Fibroblast of pulmonary artery (primary cell): ENCODE measurements at regions not wholly inside any gene's neighbourhood (a gene's known extent, or its start where the extent isn't known, plus 50 kb on each side); places are given as distances from the start of the nearest gene placed in this dataset.
"Not testable (repeated sequence)": the region's sequence is repeated elsewhere in the genome, so short reads cannot be mapped to it uniquely, and the experiment has no call there.

Source experiments
- DNase-seq: peaks from one replicate; pipeline ENCODE4 v3.0.0-alpha.2; 2010; ENCODE audit warnings: low read depth
- H3K4me3 ChIP-seq: replicated peaks from 2 replicates; pipeline ENCODE4 v1.5.1; 2011; ENCODE audit warnings: low read depth, mild to moderate bottlenecking, control low read depth, low read length, moderate library complexity
- TF ChIP-seq, protein P1 (sequence below): IDR thresholded peaks from 2 replicates; pipeline ENCODE4 v1.5.1; 2011; ENCODE audit warnings: mild to moderate bottlenecking, control low read depth, low read length, inconsistent platforms; ENCODE audit errors: missing control alignments

DNA sequence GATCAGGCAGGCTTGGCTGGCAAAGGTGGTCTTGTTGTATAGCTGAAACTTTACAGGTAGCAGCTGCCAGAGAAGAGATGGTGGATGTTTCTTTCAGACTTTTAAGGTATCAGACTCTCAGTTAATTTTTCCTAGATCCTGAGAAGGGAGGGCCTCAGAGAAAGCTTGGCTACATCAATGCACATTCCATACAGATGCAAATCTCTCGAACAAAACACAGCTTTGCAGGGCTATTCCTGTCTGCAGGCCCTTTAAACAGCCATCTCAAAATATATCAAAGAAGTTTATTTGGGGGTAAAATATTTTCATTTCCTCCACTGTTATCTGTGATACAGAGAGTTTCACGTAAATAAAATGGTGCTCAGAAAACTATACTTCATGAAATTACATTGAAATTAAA is 1584.4 kb downstream of the EFNA5 start:
- no peak for DNase-seq
- no peak overlapping the region for H3K4me3 ChIP-seq
- TF ChIP-seq, protein P1, sequence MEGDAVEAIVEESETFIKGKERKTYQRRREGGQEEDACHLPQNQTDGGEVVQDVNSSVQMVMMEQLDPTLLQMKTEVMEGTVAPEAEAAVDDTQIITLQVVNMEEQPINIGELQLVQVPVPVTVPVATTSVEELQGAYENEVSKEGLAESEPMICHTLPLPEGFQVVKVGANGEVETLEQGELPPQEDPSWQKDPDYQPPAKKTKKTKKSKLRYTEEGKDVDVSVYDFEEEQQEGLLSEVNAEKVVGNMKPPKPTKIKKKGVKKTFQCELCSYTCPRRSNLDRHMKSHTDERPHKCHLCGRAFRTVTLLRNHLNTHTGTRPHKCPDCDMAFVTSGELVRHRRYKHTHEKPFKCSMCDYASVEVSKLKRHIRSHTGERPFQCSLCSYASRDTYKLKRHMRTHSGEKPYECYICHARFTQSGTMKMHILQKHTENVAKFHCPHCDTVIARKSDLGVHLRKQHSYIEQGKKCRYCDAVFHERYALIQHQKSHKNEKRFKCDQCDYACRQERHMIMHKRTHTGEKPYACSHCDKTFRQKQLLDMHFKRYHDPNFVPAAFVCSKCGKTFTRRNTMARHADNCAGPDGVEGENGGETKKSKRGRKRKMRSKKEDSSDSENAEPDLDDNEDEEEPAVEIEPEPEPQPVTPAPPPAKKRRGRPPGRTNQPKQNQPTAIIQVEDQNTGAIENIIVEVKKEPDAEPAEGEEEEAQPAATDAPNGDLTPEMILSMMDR = no peak

DNA sequence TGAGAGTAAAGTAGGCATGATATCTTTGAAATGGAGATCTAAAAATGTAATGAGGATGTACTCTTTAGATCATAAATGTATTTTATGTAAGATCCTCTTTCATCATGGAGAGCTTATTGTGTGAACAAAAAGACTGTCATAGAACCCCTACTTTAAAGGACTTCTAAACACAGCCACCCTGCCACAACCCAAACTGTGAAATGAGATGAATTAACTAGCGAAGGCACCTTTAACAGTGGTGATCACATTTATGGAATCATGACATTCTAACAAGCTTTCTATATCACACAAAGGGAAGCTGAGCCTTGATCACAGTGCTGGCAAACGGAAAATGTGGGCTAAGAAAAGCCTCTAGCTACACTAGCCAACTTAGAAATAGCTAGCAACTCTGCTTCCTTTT is 1585.2 kb downstream of the EFNA5 start:
- H3K4me3 ChIP-seq = no peak overlapping the region
- no peak for DNase-seq
- TF ChIP-seq, protein P1 = no peak

DNA sequence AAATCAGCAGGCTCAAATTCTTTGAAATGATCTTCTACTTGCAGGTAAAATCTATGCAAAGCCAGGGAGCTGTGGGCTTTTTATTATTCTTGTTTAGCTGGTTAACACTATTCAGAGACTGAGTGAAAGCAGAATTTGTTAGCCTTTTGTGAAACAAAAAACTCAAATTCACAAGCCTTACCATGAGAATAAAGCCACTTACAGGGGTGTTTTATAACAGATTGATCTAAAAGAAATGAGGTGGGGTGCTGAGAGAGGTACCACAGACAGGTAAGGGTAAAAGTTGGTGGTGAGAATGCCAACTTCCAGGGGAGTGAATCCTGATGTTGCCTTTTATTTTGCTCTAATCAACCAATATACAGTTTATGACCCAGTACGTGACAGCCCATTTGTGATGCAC is 1585.6 kb downstream of the EFNA5 start:
- no peak for DNase-seq
- no peak overlapping the region for H3K4me3 ChIP-seq

DNA sequence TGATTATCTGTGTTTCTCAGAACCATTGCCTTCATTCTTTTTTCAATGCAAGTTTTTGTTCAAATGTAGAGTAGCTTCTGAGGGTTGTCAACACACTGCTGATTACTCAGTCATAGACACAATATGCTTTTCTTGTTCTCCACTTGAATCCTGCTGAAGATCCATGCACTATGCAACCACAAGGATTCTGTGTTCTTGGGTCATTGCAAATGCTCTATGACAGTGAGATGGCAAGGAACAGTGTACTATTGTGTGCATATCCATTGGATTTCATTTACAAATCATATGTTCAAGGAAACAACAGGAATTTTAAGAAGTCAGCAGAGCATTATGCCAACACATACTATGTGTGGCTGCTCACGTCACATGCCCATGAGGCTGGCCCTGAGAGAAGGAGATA is 1590.2 kb downstream of the EFNA5 start:
- no peak for DNase-seq
- H3K4me3 ChIP-seq = no peak overlapping the region
- TF ChIP-seq, protein P1 = no peak

More for the DNA sequence above, 1585.6 kb downstream of the EFNA5 start:
- TF ChIP-seq, protein P1 = no peak

DNA sequence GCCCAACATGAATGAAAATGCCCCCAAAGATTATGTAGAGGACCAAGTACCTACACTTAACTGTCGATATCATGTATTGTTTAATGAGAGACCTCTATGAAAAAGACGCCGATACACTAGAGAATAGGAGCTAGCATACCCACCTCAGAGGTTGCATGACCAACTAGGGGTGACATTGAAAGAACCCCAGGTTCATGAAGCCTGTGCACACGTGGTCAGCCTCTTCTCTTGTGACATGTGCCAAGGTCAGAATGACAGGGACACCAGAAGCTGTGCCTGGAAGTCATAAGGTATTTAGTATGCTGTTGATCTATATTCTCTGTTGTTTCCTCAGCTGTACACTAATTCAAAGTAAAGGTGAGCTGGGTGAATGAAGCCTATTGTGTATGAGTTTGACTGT is 1594.1 kb downstream of the EFNA5 start:
- no peak overlapping the region for H3K4me3 ChIP-seq
- TF ChIP-seq, protein P1 = no peak
- DNase-seq = no peak

DNA sequence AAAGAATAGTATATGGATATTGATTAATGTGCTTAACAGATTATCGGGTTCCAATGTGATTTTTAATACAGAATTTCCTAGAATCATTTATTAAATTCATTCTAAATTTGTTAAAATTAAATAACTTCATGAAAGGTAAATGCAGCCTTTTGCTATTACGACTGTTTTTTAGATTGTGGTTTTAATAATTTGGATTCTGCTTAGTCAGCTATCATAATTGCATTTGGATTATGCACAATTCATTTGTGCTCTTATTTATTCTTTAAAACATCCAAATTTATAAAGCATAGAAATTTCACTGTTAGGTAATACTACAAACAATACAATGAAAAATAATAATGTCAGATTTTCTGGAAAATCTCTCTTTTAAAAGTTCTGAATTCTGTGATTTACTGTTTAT is 1598.5 kb downstream of the EFNA5 start:
- no peak overlapping the region for H3K4me3 ChIP-seq
- TF ChIP-seq, protein P1 = no peak
- no peak for DNase-seq

DNA sequence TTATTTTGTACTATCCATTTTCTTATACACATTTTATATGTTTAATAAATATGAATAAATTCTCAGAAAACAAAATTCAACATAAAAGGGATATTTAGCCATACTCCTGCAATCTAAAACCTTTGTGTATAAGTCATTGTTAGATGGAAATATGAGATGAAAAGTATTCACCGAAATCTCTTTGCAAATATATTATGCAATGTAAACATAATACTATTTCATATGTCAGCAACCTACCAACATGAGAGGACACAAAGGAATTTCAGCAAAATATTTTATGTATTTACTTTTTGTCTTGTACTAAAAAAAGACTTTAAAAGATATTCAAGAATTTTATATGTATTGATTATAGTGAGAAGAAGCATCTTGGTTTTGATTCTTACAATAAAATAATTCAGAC is 1623.4 kb downstream of the EFNA5 start:
- no peak overlapping the region for H3K4me3 ChIP-seq
- no peak for DNase-seq
- TF ChIP-seq, protein P1 = no peak

DNA sequence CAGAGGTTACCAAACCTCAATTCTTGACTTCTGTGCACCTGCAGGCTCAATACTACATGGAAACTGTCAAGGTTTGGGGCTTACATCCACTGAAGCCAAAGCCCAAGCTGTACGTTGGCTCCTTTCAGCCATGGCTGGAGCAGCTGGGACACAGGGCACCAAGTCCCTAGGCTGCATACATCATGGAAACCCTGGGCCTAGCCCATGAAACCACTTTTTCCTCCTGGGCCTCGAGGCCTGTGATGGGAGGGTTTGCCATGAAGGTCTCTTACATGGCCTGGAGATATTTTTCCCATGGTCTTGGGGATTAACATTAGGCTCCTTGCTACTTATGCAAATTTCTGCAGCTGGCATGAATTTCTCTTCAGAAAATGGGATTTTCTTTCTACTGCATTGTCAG is 1638.7 kb downstream of the EFNA5 start:
- not testable (repeated sequence) for H3K4me3 ChIP-seq, DNase-seq
